ENCODE measurements at regions not wholly inside any gene's neighbourhood (a gene's known extent, or its start where the extent isn't known, plus 50 kb on each side); places are given as distances from the start of the nearest gene placed in this dataset.

DNA sequence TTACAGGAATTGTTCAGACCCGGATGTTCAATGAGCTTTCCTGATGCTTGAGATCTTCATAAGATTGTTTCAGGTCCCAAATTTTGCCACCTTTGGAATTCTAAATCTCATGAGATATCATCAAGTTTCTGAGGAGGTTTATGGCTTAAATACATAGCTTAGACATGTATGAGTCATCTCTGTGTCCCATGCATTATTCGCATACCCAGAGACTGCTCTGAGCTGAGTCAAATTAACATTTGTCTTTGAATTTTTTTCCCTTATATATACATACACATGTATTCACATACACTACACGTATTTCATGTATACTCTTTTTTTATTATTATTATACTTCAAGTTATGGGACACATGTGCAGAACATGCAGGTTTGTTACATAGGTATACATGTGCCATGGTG, 744.6 kb downstream of the BRINP1 start:
- Histone ChIP-seq H3K4me1 (ENCODE audit: insufficient read depth) (no peaks in the 10 kb centered on the region), H3K4me3 (no peak overlapping the region), H3K36me3 (ENCODE audit: insufficient read depth) (no peaks in the 10 kb centered on the region), H3K4me2 (no peak overlapping the region), H3K27me3 (ENCODE audit: insufficient read depth) (no peaks in the 10 kb centered on the region), H3F3A (replicated peaks; ENCODE audit: low read depth) (no peaks in the 10 kb centered on the region), H4K20me1 (replicated peaks; ENCODE audit: insufficient read depth) (no peaks in the 10 kb centered on the region), H3K79me2 (replicated peaks; ENCODE audit: insufficient read depth) (no peaks in the 10 kb centered on the region), H2AFZ (no peak overlapping the region), H3K27ac (ENCODE audit: low read depth) (no peak overlapping the region), H3K9me2 (ENCODE audit: insufficient read depth) (peaks cover 18% of the 10 kb centered on the region; the same call in 1 of the 2 replicates)
- Mint-ChIP-seq H3K27me3 (ENCODE audit: insufficient read depth, low read depth, poor library complexity) (peaks cover 2% of the 10 kb centered on the region), H3K36me3 (ENCODE audit: low read depth) (no peaks in the 10 kb centered on the region), H3K4me1 (no peaks in the 10 kb centered on the region), H3K9me3 (no peaks in the 10 kb centered on the region), H3K27ac (no peak overlapping the region), H3K4me3 (no peak overlapping the region)
- no peak for DNase-seq (ENCODE audit: low spot score)
- no peak for ATAC-seq
- TF ChIP-seq NANOG (IDR thresholded peaks at IDR 0.05; ENCODE audit: borderline replicate concordance): no peak
- TF ChIP-seq, protein P1, sequence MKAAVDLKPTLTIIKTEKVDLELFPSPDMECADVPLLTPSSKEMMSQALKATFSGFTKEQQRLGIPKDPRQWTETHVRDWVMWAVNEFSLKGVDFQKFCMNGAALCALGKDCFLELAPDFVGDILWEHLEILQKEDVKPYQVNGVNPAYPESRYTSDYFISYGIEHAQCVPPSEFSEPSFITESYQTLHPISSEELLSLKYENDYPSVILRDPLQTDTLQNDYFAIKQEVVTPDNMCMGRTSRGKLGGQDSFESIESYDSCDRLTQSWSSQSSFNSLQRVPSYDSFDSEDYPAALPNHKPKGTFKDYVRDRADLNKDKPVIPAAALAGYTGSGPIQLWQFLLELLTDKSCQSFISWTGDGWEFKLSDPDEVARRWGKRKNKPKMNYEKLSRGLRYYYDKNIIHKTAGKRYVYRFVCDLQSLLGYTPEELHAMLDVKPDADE (IDR thresholded peaks at IDR 0.05): no peak
- no peak for TF ChIP-seq EZH2 (IDR thresholded peaks at IDR 0.05; ENCODE audit: low read depth, unreplicated experiment)
- TF ChIP-seq EZH2phosphoT487 (IDR thresholded peaks at IDR 0.05; ENCODE audit: unreplicated experiment): no peak
- TF ChIP-seq ZNF331 (CRISPR knock-in tag; IDR thresholded peaks at IDR 0.05; ENCODE audit: low read depth): no peak
- TF ChIP-seq, protein P2, sequence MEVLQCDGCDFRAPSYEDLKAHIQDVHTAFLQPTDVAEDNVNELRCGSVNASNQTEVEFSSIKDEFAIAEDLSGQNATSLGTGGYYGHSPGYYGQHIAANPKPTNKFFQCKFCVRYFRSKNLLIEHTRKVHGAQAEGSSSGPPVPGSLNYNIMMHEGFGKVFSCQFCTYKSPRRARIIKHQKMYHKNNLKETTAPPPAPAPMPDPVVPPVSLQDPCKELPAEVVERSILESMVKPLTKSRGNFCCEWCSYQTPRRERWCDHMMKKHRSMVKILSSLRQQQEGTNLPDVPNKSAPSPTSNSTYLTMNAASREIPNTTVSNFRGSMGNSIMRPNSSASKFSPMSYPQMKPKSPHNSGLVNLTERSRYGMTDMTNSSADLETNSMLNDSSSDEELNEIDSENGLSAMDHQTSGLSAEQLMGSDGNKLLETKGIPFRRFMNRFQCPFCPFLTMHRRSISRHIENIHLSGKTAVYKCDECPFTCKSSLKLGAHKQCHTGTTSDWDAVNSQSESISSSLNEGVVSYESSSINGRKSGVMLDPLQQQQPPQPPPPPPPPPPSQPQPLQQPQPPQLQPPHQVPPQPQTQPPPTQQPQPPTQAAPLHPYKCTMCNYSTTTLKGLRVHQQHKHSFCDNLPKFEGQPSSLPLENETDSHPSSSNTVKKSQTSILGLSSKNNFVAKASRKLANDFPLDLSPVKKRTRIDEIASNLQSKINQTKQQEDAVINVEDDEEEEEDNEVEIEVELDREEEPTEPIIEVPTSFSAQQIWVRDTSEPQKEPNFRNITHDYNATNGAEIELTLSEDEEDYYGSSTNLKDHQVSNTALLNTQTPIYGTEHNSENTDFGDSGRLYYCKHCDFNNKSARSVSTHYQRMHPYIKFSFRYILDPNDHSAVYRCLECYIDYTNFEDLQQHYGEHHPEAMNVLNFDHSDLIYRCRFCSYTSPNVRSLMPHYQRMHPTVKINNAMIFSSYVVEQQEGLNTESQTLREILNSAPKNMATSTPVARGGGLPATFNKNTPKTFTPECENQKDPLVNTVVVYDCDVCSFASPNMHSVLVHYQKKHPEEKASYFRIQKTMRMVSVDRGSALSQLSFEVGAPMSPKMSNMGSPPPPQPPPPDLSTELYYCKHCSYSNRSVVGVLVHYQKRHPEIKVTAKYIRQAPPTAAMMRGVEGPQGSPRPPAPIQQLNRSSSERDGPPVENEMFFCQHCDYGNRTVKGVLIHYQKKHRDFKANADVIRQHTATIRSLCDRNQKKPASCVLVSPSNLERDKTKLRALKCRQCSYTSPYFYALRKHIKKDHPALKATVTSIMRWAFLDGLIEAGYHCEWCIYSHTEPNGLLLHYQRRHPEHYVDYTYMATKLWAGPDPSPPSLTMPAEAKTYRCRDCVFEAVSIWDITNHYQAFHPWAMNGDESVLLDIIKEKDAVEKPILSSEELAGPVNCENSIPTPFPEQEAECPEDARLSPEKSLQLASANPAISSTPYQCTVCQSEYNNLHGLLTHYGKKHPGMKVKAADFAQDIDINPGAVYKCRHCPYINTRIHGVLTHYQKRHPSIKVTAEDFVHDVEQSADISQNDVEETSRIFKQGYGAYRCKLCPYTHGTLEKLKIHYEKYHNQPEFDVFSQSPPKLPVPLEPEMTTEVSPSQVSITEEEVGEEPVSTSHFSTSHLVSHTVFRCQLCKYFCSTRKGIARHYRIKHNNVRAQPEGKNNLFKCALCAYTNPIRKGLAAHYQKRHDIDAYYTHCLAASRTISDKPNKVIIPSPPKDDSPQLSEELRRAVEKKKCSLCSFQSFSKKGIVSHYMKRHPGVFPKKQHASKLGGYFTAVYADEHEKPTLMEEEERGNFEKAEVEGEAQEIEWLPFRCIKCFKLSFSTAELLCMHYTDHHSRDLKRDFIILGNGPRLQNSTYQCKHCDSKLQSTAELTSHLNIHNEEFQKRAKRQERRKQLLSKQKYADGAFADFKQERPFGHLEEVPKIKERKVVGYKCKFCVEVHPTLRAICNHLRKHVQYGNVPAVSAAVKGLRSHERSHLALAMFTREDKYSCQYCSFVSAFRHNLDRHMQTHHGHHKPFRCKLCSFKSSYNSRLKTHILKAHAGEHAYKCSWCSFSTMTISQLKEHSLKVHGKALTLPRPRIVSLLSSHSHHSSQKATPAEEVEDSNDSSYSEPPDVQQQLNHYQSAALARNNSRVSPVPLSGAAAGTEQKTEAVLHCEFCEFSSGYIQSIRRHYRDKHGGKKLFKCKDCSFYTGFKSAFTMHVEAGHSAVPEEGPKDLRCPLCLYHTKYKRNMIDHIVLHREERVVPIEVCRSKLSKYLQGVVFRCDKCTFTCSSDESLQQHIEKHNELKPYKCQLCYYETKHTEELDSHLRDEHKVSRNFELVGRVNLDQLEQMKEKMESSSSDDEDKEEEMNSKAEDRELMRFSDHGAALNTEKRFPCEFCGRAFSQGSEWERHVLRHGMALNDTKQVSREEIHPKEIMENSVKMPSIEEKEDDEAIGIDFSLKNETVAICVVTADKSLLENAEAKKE (CRISPR knock-in tag; IDR thresholded peaks at IDR 0.05): no peak
- TF ChIP-seq, protein P3, sequence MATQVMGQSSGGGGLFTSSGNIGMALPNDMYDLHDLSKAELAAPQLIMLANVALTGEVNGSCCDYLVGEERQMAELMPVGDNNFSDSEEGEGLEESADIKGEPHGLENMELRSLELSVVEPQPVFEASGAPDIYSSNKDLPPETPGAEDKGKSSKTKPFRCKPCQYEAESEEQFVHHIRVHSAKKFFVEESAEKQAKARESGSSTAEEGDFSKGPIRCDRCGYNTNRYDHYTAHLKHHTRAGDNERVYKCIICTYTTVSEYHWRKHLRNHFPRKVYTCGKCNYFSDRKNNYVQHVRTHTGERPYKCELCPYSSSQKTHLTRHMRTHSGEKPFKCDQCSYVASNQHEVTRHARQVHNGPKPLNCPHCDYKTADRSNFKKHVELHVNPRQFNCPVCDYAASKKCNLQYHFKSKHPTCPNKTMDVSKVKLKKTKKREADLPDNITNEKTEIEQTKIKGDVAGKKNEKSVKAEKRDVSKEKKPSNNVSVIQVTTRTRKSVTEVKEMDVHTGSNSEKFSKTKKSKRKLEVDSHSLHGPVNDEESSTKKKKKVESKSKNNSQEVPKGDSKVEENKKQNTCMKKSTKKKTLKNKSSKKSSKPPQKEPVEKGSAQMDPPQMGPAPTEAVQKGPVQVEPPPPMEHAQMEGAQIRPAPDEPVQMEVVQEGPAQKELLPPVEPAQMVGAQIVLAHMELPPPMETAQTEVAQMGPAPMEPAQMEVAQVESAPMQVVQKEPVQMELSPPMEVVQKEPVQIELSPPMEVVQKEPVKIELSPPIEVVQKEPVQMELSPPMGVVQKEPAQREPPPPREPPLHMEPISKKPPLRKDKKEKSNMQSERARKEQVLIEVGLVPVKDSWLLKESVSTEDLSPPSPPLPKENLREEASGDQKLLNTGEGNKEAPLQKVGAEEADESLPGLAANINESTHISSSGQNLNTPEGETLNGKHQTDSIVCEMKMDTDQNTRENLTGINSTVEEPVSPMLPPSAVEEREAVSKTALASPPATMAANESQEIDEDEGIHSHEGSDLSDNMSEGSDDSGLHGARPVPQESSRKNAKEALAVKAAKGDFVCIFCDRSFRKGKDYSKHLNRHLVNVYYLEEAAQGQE (IDR thresholded peaks at IDR 0.05; ENCODE audit: unreplicated experiment): no peak
- no peak for TF ChIP-seq JUNB (IDR thresholded peaks at IDR 0.05; ENCODE audit: unreplicated experiment)
- no peak for TF ChIP-seq CREB1 (CRISPR knock-in tag; IDR thresholded peaks at IDR 0.05; ENCODE audit: low read depth)
- TF ChIP-seq STAT1 (IDR thresholded peaks at IDR 0.05; ENCODE audit: unreplicated experiment): no peak
- TF ChIP-seq, protein P4, sequence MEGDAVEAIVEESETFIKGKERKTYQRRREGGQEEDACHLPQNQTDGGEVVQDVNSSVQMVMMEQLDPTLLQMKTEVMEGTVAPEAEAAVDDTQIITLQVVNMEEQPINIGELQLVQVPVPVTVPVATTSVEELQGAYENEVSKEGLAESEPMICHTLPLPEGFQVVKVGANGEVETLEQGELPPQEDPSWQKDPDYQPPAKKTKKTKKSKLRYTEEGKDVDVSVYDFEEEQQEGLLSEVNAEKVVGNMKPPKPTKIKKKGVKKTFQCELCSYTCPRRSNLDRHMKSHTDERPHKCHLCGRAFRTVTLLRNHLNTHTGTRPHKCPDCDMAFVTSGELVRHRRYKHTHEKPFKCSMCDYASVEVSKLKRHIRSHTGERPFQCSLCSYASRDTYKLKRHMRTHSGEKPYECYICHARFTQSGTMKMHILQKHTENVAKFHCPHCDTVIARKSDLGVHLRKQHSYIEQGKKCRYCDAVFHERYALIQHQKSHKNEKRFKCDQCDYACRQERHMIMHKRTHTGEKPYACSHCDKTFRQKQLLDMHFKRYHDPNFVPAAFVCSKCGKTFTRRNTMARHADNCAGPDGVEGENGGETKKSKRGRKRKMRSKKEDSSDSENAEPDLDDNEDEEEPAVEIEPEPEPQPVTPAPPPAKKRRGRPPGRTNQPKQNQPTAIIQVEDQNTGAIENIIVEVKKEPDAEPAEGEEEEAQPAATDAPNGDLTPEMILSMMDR (conservative IDR thresholded peaks at IDR 0.05; ENCODE audit: low read depth in 2 of 2): no peak
- TF ChIP-seq POLR2AphosphoS5 (IDR thresholded peaks at IDR 0.05; ENCODE audit: low read depth): no peak
- TF ChIP-seq ZNF114 (CRISPR knock-in tag; IDR thresholded peaks at IDR 0.05): no peak

Measured in GM23338 (cell line).